PC-9 (cell line): ENCODE measurements at regions not wholly inside any gene's neighbourhood (a gene's known extent, or its start where the extent isn't known, plus 50 kb on each side); places are given as distances from the start of the nearest gene placed in this dataset.
A peak's percentile ranks its signal among the peaks of the same experiment; 100 is the strongest.

Experiments used
- BruUV-seq: library from RNA; stranded (reverse); fragments of 400-500 nt; replicated peaks from 2 replicates; lab custom pipeline; 2021; lab: Mats Ljungman, UMichigan
- CTCF ChIA-PET: fragments of 300-600 bp; sonication (Branson Sonifier 250); formaldehyde crosslinking; loops from one replicate; lab custom pipeline; 2022; ENCODE audit warnings: antibody characterized with exemption; lab: Charles Lee
- POLR2A ChIA-PET: fragments of 300-600 bp; sonication (Branson Sonifier 250); formaldehyde crosslinking; loops from one replicate; lab custom pipeline; 2022; ENCODE audit warnings: antibody characterized with exemption; ENCODE audit not compliant: unreplicated experiment; lab: Charles Lee
- DNase-seq, 2 experiments: peaks; one replicate each; pipeline versions ENCODE4 v3.0.0 to v3.0.0-alpha.2; 2015 to 2022; ENCODE audit warnings: mixed read lengths in 1 of 2
- H2AFZ ChIP-seq: fragments of 200-600 bp; sonication (generic); 2 replicates; pipeline ENCODE4 v1.8.1; 2017; ENCODE audit warnings: antibody characterized with exemption
- H3F3A ChIP-seq: fragments of 200-600 bp; sonication (generic); 2 replicates; pipeline ENCODE4 v1.8.1; 2017; ENCODE audit warnings: antibody characterized with exemption, mild to moderate bottlenecking, low read depth; ENCODE audit not compliant: insufficient read depth
- H3K27ac ChIP-seq: fragments of 200-600 bp; sonication (generic); 2 replicates; pipeline ENCODE4 v1.6.1; 2016; ENCODE audit warnings: mixed run types
- H3K27me3 ChIP-seq: fragments of 200-600 bp; sonication (generic); 2 replicates; pipeline ENCODE4 v1.6.1; 2016; ENCODE audit warnings: low read depth, mixed run types; ENCODE audit not compliant: insufficient read depth
- H3K36me3 ChIP-seq: fragments of 200-600 bp; sonication (generic); 2 replicates; pipeline ENCODE4 v1.6.1; 2016; ENCODE audit warnings: low read depth, mixed run types
- H3K4me1 ChIP-seq: fragments of 200-600 bp; sonication (generic); replicated peaks from 2 replicates; pipeline ENCODE4 v1.6.1; 2016; ENCODE audit warnings: mixed run types; ENCODE audit not compliant: insufficient read depth
- H3K4me2 ChIP-seq: fragments of 200-600 bp; sonication (generic); 2 replicates; pipeline ENCODE4 v1.6.1; 2017; ENCODE audit warnings: mixed run types
- H3K4me3 ChIP-seq: fragments of 200-600 bp; sonication (generic); 2 replicates; pipeline ENCODE4 v1.6.1; 2016; ENCODE audit warnings: mixed run types
- H3K79me2 ChIP-seq: fragments of 200-600 bp; sonication (generic); 2 replicates; pipeline ENCODE4 v1.6.1; 2017; ENCODE audit warnings: low read depth, mixed run types
- H3K9me2 ChIP-seq: fragments of 200-600 bp; sonication (generic); 2 replicates; pipeline ENCODE4 v1.8.1; 2017; ENCODE audit warnings: mild to moderate bottlenecking; ENCODE audit not compliant: insufficient read depth
- H3K9me3 ChIP-seq: fragments of 200-600 bp; sonication (generic); 2 replicates; pipeline ENCODE4 v1.8.1; 2016; ENCODE audit warnings: low read depth; ENCODE audit not compliant: insufficient read depth
- H4K20me1 ChIP-seq: fragments of 200-600 bp; sonication (generic); 2 replicates; pipeline ENCODE4 v1.8.1; 2017; ENCODE audit not compliant: insufficient read depth
- EZH2 ChIP-seq: fragments of 200-600 bp; sonication (generic); IDR thresholded peaks from 2 replicates; pipeline ENCODE4 v1.8.0; 2017; ENCODE audit warnings: antibody characterized with exemption, low read depth
- intact Hi-C: fragments of 100-400 bp; cut with micrococcal nuclease; formaldehyde crosslinking; loops from one replicate; pipeline ENCODE4 v1.10.0; 2022; ENCODE audit not compliant: unreplicated experiment
- TF ChIP-seq, protein P1 (sequence below): fragments of 200-600 bp; sonication (generic); conservative IDR thresholded peaks from 2 replicates; pipeline ENCODE4 v1.6.1; 2017; ENCODE audit warnings: mixed run types, antibody characterized with exemption, mild to moderate bottlenecking, moderate library complexity

- Histone ChIP-seq H2AFZ (no peak overlapping the region), H3K36me3 (no peaks in the 10 kb centered on the region), H3F3A (no peaks in the 10 kb centered on the region), H3K9me3 (no peaks in the 10 kb centered on the region), H3K27ac (no peak overlapping the region), H3K4me1 (peaks cover 15% of the 10 kb centered on the region), H3K4me2 (no peak overlapping the region), H3K9me2 (no peaks in the 10 kb centered on the region), H3K27me3 (no peaks in the 10 kb centered on the region), H3K79me2 (no peaks in the 10 kb centered on the region), H3K4me3 (no peak overlapping the region), H4K20me1 (no peaks in the 10 kb centered on the region)
- ChIA-PET POLR2A (no interaction called here), CTCF (interaction anchor here (0.7 kb wide), 1 partner anchor 30 kb away, joined by 3 read pairs; no protein-coding TSS in a partner anchor)
- no TSS peak for BruUV-seq
- no peak for TF ChIP-seq EZH2
- TF ChIP-seq, protein P1, sequence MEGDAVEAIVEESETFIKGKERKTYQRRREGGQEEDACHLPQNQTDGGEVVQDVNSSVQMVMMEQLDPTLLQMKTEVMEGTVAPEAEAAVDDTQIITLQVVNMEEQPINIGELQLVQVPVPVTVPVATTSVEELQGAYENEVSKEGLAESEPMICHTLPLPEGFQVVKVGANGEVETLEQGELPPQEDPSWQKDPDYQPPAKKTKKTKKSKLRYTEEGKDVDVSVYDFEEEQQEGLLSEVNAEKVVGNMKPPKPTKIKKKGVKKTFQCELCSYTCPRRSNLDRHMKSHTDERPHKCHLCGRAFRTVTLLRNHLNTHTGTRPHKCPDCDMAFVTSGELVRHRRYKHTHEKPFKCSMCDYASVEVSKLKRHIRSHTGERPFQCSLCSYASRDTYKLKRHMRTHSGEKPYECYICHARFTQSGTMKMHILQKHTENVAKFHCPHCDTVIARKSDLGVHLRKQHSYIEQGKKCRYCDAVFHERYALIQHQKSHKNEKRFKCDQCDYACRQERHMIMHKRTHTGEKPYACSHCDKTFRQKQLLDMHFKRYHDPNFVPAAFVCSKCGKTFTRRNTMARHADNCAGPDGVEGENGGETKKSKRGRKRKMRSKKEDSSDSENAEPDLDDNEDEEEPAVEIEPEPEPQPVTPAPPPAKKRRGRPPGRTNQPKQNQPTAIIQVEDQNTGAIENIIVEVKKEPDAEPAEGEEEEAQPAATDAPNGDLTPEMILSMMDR: no peak
- DNase-seq: no peak
- intact Hi-C loops: no loop called here
Observed at GRCh38 chr10:3544561-3544960, 240.4 kb downstream of the KLF6 start.

GRCh38 chr10:3542185-3542611 lies 242.8 kb downstream of the KLF6 start:
- Histone ChIP-seq H3K9me2 (no peaks in the 10 kb centered on the region), H3K27me3 (no peaks in the 10 kb centered on the region), H3K4me2 (peak overlapping the region; percentile 38), H3K4me1 (peaks cover 15% of the 10 kb centered on the region), H3K79me2 (no peaks in the 10 kb centered on the region), H4K20me1 (no peaks in the 10 kb centered on the region), H3K27ac (peak overlapping the region; percentile 75), H2AFZ (no peak overlapping the region), H3K9me3 (no peaks in the 10 kb centered on the region), H3K4me3 (no peak overlapping the region), H3F3A (no peaks in the 10 kb centered on the region), H3K36me3 (no peaks in the 10 kb centered on the region)
- BruUV-seq: no TSS peak
- TF ChIP-seq EZH2: no peak
- TF ChIP-seq, protein P1: no peak
- peak; percentile 40 to 80 for DNase-seq
- intact Hi-C loops: no loop called here
- ChIA-PET CTCF (interaction anchor here (0.9 kb wide), 1 partner anchor 13 kb away, joined by 3 read pairs; no protein-coding TSS in a partner anchor), POLR2A (interaction anchor here (0.5 to 0.6 kb wide), 5 partner anchors 23 to 221 kb away, joined by 3 to 7 read pairs (median 3); no protein-coding TSS in a partner anchor)

GRCh38 chr10:3539696-3540383 lies 245.2 kb downstream of the KLF6 start:
- Histone ChIP-seq H3K79me2 (no peaks in the 10 kb centered on the region), H3K27ac (no peak overlapping the region), H3K9me2 (no peaks in the 10 kb centered on the region), H3K4me1 (peaks cover 15% of the 10 kb centered on the region), H3K9me3 (no peaks in the 10 kb centered on the region), H3K4me2 (no peak overlapping the region), H3K27me3 (no peaks in the 10 kb centered on the region), H2AFZ (no peak overlapping the region), H3K4me3 (no peak overlapping the region), H3F3A (no peaks in the 10 kb centered on the region), H3K36me3 (no peaks in the 10 kb centered on the region), H4K20me1 (no peaks in the 10 kb centered on the region)
- no TSS peak for BruUV-seq
- no peak for TF ChIP-seq EZH2
- TF ChIP-seq, protein P1: no peak
- ChIA-PET CTCF (no interaction called here), POLR2A (interaction anchor here (0.6 kb wide), 2 partner anchors 291 to 313 kb away, joined by 4 to 7 read pairs; no protein-coding TSS in a partner anchor)
- intact Hi-C loops: loop anchor here (1.0 kb wide), 1 partner anchor 83 kb away; no protein-coding TSS in a partner anchor
- no peak for DNase-seq
